ENCODE measurements at regions not wholly inside any gene's neighbourhood (a gene's known extent, or its start where the extent isn't known, plus 50 kb on each side); places are given as distances from the start of the nearest gene placed in this dataset.

DNA sequence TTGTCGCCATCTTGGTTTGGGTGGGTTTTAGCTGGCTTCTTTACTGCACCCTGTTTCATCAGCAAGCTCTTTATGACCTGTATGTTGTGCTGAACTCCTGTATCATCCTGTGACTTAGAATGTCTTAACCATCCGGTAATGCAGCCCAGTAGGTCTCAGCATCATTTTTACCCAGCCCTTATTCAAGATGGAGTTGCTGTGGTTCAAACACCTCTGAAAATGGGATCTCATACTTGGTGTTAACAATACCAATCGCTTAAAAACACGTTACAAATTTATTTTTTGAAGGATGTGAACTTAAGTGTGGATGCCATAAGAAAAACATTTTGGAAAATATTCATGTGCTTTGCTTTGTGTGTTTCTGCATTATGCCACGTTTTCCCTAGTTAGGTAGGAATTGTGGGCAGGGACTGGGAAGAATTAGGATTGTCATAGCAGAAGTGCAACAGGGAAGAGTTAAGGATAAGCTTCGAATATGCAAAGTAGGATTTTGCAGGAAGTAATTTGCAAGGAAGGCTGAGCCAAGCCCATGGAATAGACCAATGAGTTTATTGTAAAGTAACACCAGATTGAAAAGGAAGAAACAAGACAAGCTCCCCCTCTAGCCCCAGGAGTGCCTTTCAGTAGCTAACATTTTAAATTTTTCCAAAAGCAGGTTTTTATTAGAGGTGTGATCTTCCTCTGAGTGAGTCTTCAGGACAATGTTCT, 56.4 kb downstream of the PRR15 start:
- H2AFZ ChIP-seq (ENCODE audit: low read depth, low read length, poor library complexity, severe bottlenecking): no peak overlapping the region
- H3K4me1 ChIP-seq (ENCODE audit: control insufficient read depth in 1 of 2, insufficient read depth in 2 of 2, low read length in 2 of 2): peaks cover 8 to 21% of the 10 kb centered on the region in 2 experiments; a peak in 3 of 4 replicates
- no peak overlapping the region for H3K4me2 ChIP-seq (ENCODE audit: low read length)
- DNase-seq (ENCODE audit: low read depth, low spot score) (no peak), ATAC-seq (no peak)
- POLR2A ChIA-PET: no interaction called here
- CTCF ChIA-PET: interaction anchor here (0.9 to 1.7 kb wide), 2 partner anchors 10 to 15 kb away, joined by 3 to 9 read pairs; no protein-coding TSS in a partner anchor
- RAD21 ChIA-PET (ENCODE audit: low non-redundant PET in 1 of 2, low total read pairs in 2 of 2, uncharacterized antibody in 2 of 2, unreplicated experiment in 2 of 2): no interaction called here
- H3K27ac ChIP-seq (ENCODE audit: low read depth, low read length): no peak overlapping the region
- intact Hi-C loops (cut with micrococcal nuclease): no loop called here
- no peaks in the 10 kb centered on the region for H4K20me1 ChIP-seq (ENCODE audit: insufficient read depth)
- no peaks in the 10 kb centered on the region for H3K79me2 ChIP-seq (ENCODE audit: insufficient read depth, low read length)
- H3K36me3 ChIP-seq (ENCODE audit: control insufficient read depth in 1 of 2, insufficient read depth in 2 of 2, low read length in 2 of 2): no peaks in the 10 kb centered on the region
- no peaks in the 10 kb centered on the region for H3K9me2 ChIP-seq (ENCODE audit: insufficient read depth)
- BruUV-seq (replicated peaks): no TSS peak
- H3K4me3 ChIP-seq (replicated peaks in 1 of 2; ENCODE audit: low read depth in 1 of 2, low read length in 2 of 2): no peak overlapping the region
- H3K9ac ChIP-seq (ENCODE audit: low read length): no peak overlapping the region
- TF ChIP-seq ELF1 (IDR thresholded peaks at IDR 0.05; ENCODE audit: borderline replicate concordance, low read depth) (no peak), SP1 (IDR thresholded peaks at IDR 0.05; ENCODE audit: low read depth) (no peak), FOSL1 (IDR thresholded peaks at IDR 0.05; ENCODE audit: low read depth) (no peak), CEBPB (IDR thresholded peaks at IDR 0.05; ENCODE audit: low read depth) (no peak), SIN3A (IDR thresholded peaks at IDR 0.05; ENCODE audit: low read depth) (no peak)
- TF ChIP-seq, protein P1, sequence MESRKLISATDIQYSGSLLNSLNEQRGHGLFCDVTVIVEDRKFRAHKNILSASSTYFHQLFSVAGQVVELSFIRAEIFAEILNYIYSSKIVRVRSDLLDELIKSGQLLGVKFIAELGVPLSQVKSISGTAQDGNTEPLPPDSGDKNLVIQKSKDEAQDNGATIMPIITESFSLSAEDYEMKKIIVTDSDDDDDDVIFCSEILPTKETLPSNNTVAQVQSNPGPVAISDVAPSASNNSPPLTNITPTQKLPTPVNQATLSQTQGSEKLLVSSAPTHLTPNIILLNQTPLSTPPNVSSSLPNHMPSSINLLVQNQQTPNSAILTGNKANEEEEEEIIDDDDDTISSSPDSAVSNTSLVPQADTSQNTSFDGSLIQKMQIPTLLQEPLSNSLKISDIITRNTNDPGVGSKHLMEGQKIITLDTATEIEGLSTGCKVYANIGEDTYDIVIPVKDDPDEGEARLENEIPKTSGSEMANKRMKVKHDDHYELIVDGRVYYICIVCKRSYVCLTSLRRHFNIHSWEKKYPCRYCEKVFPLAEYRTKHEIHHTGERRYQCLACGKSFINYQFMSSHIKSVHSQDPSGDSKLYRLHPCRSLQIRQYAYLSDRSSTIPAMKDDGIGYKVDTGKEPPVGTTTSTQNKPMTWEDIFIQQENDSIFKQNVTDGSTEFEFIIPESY (IDR thresholded peaks at IDR 0.05; ENCODE audit: extremely low read depth, insufficient replicate concordance, low read length): no peak
- TF ChIP-seq, protein P2, sequence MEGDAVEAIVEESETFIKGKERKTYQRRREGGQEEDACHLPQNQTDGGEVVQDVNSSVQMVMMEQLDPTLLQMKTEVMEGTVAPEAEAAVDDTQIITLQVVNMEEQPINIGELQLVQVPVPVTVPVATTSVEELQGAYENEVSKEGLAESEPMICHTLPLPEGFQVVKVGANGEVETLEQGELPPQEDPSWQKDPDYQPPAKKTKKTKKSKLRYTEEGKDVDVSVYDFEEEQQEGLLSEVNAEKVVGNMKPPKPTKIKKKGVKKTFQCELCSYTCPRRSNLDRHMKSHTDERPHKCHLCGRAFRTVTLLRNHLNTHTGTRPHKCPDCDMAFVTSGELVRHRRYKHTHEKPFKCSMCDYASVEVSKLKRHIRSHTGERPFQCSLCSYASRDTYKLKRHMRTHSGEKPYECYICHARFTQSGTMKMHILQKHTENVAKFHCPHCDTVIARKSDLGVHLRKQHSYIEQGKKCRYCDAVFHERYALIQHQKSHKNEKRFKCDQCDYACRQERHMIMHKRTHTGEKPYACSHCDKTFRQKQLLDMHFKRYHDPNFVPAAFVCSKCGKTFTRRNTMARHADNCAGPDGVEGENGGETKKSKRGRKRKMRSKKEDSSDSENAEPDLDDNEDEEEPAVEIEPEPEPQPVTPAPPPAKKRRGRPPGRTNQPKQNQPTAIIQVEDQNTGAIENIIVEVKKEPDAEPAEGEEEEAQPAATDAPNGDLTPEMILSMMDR (IDR thresholded peaks at IDR 0.05 in 2 of 3, conservative IDR thresholded peaks at IDR 0.05 in 1 of 3; ENCODE audit: borderline replicate concordance in 1 of 3, insufficient read depth in 1 of 3, low read depth in 2 of 3, low read length in 2 of 3): no peak
- no peaks in the 10 kb centered on the region for H3K9me3 ChIP-seq (ENCODE audit: control insufficient read depth in 1 of 2, insufficient read depth in 1 of 2, low read depth in 1 of 2, low read length in 2 of 2)
- H3K27me3 ChIP-seq (ENCODE audit: insufficient read depth, low read length): no peaks in the 10 kb centered on the region
